GM12872 (cell line): ENCODE measurements at regions not wholly inside any gene's neighbourhood (a gene's known extent, or its start where the extent isn't known, plus 50 kb on each side); places are given as distances from the start of the nearest gene placed in this dataset.

ENCODE experiments used
- CTCF ChIP-seq: IDR thresholded peaks from 3 replicates; pipeline ENCODE4 v1.5.1; 2011; ENCODE audit warnings: low read depth, mild to moderate bottlenecking, low read length, moderate library complexity; ENCODE audit not compliant: insufficient read depth

- TF ChIP-seq CTCF: no peak
Measured at GRCh38 chr15:31464216-31465082, 137.8 kb downstream of the KLF13 start.

- no peak for TF ChIP-seq CTCF
Measured at GRCh38 chr15:31465083-31465955, 138.7 kb downstream of the KLF13 start.

- TF ChIP-seq CTCF: no peak
Measured at GRCh38 chr15:31467361-31467760, 140.7 kb downstream of the KLF13 start.

- no peak for TF ChIP-seq CTCF
Measured at GRCh38 chr15:31468911-31469785, 142.5 kb downstream of the KLF13 start.

GRCh38 chr15:31469786-31470525 lies 143.3 kb downstream of the KLF13 start:
- no peak for TF ChIP-seq CTCF

GRCh38 chr15:31470756-31471155 lies 144.1 kb downstream of the KLF13 start:
- no peak for TF ChIP-seq CTCF
